HEK293 (cell line): ENCODE measurements at regions not wholly inside any gene's neighbourhood (a gene's known extent, or its start where the extent isn't known, plus 50 kb on each side); places are given as distances from the start of the nearest gene placed in this dataset.

Experiments
- CTCF ChIA-PET: fragments of 350-600 bp; formaldehyde crosslinking; extraction: SDS; loops from one replicate; lab custom pipeline; 2021; ENCODE audit warnings: antibody characterized with exemption; lab: Yijun Ruan, JAX
- POLR2A ChIA-PET: fragments of 300-600 bp; formaldehyde crosslinking; extraction: SDS; loops from one replicate; lab custom pipeline; 2020; ENCODE audit warnings: antibody characterized with exemption, inconsistent platforms; lab: Yijun Ruan, JAX
- H3K27ac ChIP-seq: fragments of 200-500 bp; sonication (Bioruptor generic); 2 replicates; pipeline ENCODE4 v1.5.1; 2014; ENCODE audit warnings: low read depth, low read length, control low read depth, inconsistent platforms; ENCODE audit errors: extremely low read depth
- H3K36me3 ChIP-seq, 2 experiments: fragments of 200-500 bp in 1 of 2; sonication (Bioruptor generic) in 1 of 2; 1 replicate in 1 of 2; 2 replicates in 1 of 2; pipeline ENCODE4 v1.5.1; 2014 to 2017; ENCODE audit warnings: inconsistent platforms in 2 of 2, low read length in 2 of 2; ENCODE audit not compliant: control insufficient read depth in 2 of 2, insufficient read depth in 1 of 2
- H3K4me1 ChIP-seq: fragments of 200-500 bp; sonication (Bioruptor generic); 2 replicates; pipeline ENCODE4 v1.5.1; 2014; ENCODE audit warnings: mild to moderate bottlenecking, low read length, inconsistent platforms; ENCODE audit not compliant: control insufficient read depth, insufficient read depth
- H3K4me3 ChIP-seq: 2 replicates; pipeline ENCODE4 v1.5.1; 2011; ENCODE audit warnings: low read depth, mild to moderate bottlenecking, control low read depth, low read length, moderate library complexity
- H3K9me3 ChIP-seq: fragments of 200-500 bp; sonication (Bioruptor generic); 2 replicates; pipeline ENCODE4 v1.5.1; 2014; ENCODE audit warnings: low read depth, low read length, inconsistent platforms; ENCODE audit not compliant: control insufficient read depth, insufficient read depth
- BCL11A ChIP-seq: fragments of 450-650 bp; formaldehyde crosslinking; IDR thresholded peaks from 2 replicates; pipeline ENCODE4 v1.5.1; 2016; ENCODE audit warnings: low read depth, missing biosample characterization, missing genetic modification characterization
- GLIS1 ChIP-seq: fragments of 450-650 bp; formaldehyde crosslinking; IDR thresholded peaks from 2 replicates; pipeline ENCODE4 v1.5.1; 2016; ENCODE audit warnings: missing biosample characterization, missing genetic modification characterization
- HOXD13 ChIP-seq: sonication (generic); formaldehyde crosslinking; IDR thresholded peaks from 2 replicates; pipeline ENCODE4 v1.8.0; 2022; ENCODE audit warnings: missing genetic modification reagents, borderline replicate concordance
- RBAK ChIP-seq: fragments of 450-650 bp; formaldehyde crosslinking; IDR thresholded peaks from 2 replicates; pipeline ENCODE4 v1.5.1; 2016; ENCODE audit warnings: missing biosample characterization, missing genetic modification characterization
- REPIN1 ChIP-seq: fragments of 450-650 bp; formaldehyde crosslinking; IDR thresholded peaks from 2 replicates; pipeline ENCODE4 v1.5.1; 2017; ENCODE audit warnings: missing biosample characterization, missing genetic modification characterization, low read depth
- TCF7L2 ChIP-seq: IDR thresholded peaks from 2 replicates; pipeline ENCODE4 v1.6.1; 2011; ENCODE audit warnings: low read depth, mild to moderate bottlenecking, inconsistent platforms, low read length, moderate library complexity, borderline replicate concordance
- YY2 ChIP-seq: fragments of 450-650 bp; formaldehyde crosslinking; IDR thresholded peaks from 2 replicates; pipeline ENCODE4 v1.5.1; 2016; ENCODE audit warnings: missing biosample characterization, missing genetic modification characterization
- ZNF169 ChIP-seq: fragments of 450-650 bp; formaldehyde crosslinking; IDR thresholded peaks from 2 replicates; pipeline ENCODE4 v1.5.1; 2016; ENCODE audit warnings: missing biosample characterization, missing genetic modification characterization
- ZNF174 ChIP-seq: fragments of 450-650 bp; formaldehyde crosslinking; IDR thresholded peaks from 2 replicates; pipeline ENCODE4 v1.5.0; 2017; ENCODE audit warnings: missing biosample characterization, mild to moderate bottlenecking, missing genetic modification characterization
- ZNF274 ChIP-seq, 2 experiments: fragments of 200-500 bp in 1 of 2; fragments of 450-650 bp in 1 of 2; sonication (Bioruptor generic) in 1 of 2; formaldehyde crosslinking in 1 of 2; IDR thresholded peaks; 2 replicates each; pipeline versions ENCODE4 v1.5.1 to v1.6.1; 2014 to 2016; ENCODE audit warnings: borderline replicate concordance in 1 of 2, inconsistent platforms in 1 of 2, low read length in 1 of 2, missing biosample characterization in 1 of 2, missing genetic modification characterization in 1 of 2
- ZNF311 ChIP-seq: fragments of 450-650 bp; formaldehyde crosslinking; IDR thresholded peaks from 2 replicates; pipeline ENCODE4 v1.5.1; 2017; ENCODE audit warnings: missing biosample characterization, missing genetic modification characterization, borderline replicate concordance
- ZNF341 ChIP-seq: fragments of 450-650 bp; formaldehyde crosslinking; IDR thresholded peaks from 2 replicates; pipeline ENCODE4; 2016; ENCODE audit warnings: low read depth, missing biosample characterization, missing genetic modification characterization
- ZNF394 ChIP-seq: fragments of 450-650 bp; formaldehyde crosslinking; IDR thresholded peaks from 2 replicates; pipeline ENCODE4 v1.5.1; 2016; ENCODE audit warnings: missing biosample characterization, missing genetic modification characterization, mild to moderate bottlenecking, moderate library complexity, borderline replicate concordance
- ZNF555 ChIP-seq: fragments of 450-650 bp; formaldehyde crosslinking; conservative IDR thresholded peaks from 2 replicates; pipeline ENCODE4 v1.5.1; 2017; ENCODE audit warnings: missing biosample characterization, mild to moderate bottlenecking, missing genetic modification characterization, inconsistent platforms
- ZNF600 ChIP-seq: fragments of 450-650 bp; formaldehyde crosslinking; IDR thresholded peaks from 2 replicates; pipeline ENCODE4 v1.5.1; 2016; ENCODE audit warnings: missing biosample characterization, missing genetic modification characterization
- ZNF677 ChIP-seq: fragments of 450-650 bp; IDR thresholded peaks from 2 replicates; pipeline ENCODE4 v1.5.0; 2018; ENCODE audit warnings: missing biosample characterization, mild to moderate bottlenecking, missing genetic modification characterization, moderate library complexity
- TF ChIP-seq, protein P1 (sequence below): fragments of 450-650 bp; formaldehyde crosslinking; IDR thresholded peaks from 2 replicates; pipeline ENCODE4 v1.5.1; 2016; ENCODE audit warnings: missing biosample characterization, missing genetic modification characterization, low read depth
- TF ChIP-seq, protein P2 (sequence below): fragments of 450-650 bp; formaldehyde crosslinking; IDR thresholded peaks from 2 replicates; pipeline ENCODE4 v1.5.1; 2016; ENCODE audit warnings: missing biosample characterization, missing genetic modification characterization
- TF ChIP-seq, protein P3 (sequence below): fragments of 450-650 bp; formaldehyde crosslinking; IDR thresholded peaks from 2 replicates; pipeline ENCODE4 v1.5.1; 2016; ENCODE audit warnings: missing biosample characterization, missing genetic modification characterization
- TF ChIP-seq, protein P4 (sequence below): fragments of 450-650 bp; formaldehyde crosslinking; IDR thresholded peaks from 2 replicates; pipeline ENCODE4 v1.5.1; 2016; ENCODE audit warnings: missing biosample characterization, missing genetic modification characterization

DNA sequence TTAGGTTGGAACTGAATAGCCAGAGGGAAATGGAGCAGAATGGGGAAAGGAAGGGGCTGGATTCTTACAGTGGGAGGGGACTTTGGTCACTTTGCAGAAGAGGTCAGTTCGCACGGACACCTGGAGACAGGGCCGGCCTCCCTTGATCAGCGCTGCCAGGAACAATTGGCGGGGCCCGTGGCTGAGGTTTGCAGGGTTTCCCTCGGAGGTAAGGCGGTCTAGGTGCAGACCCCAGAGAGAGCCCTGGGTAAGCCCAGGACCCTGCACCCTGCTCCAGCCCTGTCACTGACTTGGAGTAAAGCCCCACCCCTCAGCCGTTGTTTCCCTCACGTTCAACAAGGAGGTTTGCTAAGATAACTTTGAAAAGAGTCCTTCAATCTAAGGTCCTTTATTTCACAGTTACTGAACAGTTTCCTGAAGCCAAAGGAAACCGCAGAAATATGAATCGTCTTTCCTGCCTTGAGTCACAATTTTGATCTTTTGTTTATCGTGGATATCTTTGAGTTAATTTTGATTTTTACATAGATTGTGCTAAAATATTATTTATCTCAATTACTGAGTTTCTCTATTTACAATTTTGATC lies 231.4 kb upstream of the RTL1 start (continued):
- TF ChIP-seq REPIN1 = no peak
- TF ChIP-seq, protein P1, sequence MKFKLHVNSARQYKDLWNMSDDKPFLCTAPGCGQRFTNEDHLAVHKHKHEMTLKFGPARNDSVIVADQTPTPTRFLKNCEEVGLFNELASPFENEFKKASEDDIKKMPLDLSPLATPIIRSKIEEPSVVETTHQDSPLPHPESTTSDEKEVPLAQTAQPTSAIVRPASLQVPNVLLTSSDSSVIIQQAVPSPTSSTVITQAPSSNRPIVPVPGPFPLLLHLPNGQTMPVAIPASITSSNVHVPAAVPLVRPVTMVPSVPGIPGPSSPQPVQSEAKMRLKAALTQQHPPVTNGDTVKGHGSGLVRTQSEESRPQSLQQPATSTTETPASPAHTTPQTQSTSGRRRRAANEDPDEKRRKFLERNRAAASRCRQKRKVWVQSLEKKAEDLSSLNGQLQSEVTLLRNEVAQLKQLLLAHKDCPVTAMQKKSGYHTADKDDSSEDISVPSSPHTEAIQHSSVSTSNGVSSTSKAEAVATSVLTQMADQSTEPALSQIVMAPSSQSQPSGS (tag by site-specific recombination) = no peak

DNA sequence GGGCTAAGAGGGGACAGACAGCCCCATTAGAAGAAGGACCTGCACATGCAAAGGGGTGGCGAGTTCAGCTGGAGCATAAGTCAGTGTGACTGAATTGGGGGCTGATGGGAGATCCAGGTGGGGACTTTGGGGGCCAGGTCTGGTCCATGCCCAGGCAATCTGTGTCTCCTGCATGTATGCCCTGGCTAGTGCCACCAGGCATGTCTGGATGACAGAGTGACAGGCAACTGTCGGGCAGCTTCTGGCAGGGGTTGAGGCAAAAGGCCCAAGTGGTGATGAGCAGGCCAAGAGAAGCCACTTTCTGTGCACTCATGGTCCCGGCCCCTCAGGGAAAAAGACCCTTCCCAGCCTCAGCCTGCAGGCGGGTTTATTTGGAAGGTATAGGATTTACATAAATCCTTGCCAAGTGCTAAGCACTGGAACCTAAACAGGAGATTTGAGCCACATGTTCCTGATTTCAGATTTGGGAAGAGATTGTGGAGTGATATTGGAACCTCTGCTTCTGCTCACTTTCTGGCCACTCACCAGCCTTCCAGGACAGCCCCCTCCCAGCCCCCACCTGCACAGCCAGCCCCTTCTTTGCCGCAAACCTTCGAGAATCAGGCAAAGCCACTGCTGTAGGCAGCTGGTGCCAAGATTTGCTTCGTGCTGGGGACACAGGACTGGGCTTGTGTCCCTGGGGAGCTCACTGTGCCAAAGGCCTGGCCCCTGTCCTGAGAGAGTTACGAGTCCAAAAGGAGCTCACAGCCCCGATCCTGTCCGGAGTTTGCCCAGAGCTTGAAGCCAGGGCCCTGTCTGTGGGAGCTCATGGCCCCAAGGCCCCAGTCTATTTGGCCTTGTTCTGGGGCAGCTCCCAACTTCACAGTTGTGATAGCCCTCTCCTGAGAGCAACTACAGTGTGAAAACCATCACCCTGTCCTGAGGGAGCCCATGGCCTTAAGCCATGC lies 232.5 kb upstream of the RTL1 start:
- POLR2A ChIA-PET = no interaction called here
- no peak overlapping the region for H3K4me3 ChIP-seq
- TF ChIP-seq, protein P2, sequence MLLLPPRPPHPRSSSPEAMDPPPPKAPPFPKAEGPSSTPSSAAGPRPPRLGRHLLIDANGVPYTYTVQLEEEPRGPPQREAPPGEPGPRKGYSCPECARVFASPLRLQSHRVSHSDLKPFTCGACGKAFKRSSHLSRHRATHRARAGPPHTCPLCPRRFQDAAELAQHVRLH (tag by site-specific recombination) = no peak
- TF ChIP-seq, protein P3, sequence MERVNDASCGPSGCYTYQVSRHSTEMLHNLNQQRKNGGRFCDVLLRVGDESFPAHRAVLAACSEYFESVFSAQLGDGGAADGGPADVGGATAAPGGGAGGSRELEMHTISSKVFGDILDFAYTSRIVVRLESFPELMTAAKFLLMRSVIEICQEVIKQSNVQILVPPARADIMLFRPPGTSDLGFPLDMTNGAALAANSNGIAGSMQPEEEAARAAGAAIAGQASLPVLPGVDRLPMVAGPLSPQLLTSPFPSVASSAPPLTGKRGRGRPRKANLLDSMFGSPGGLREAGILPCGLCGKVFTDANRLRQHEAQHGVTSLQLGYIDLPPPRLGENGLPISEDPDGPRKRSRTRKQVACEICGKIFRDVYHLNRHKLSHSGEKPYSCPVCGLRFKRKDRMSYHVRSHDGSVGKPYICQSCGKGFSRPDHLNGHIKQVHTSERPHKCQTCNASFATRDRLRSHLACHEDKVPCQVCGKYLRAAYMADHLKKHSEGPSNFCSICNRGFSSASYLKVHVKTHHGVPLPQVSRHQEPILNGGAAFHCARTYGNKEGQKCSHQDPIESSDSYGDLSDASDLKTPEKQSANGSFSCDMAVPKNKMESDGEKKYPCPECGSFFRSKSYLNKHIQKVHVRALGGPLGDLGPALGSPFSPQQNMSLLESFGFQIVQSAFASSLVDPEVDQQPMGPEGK (tag by site-specific recombination) = no peak
- TF ChIP-seq ZNF600 = no peak
- TF ChIP-seq RBAK = no peak
- no peak for TF ChIP-seq ZNF169 (tag by site-specific recombination)
- TF ChIP-seq ZNF677 (tag by site-specific recombination) = no peak
- TF ChIP-seq, protein P4, sequence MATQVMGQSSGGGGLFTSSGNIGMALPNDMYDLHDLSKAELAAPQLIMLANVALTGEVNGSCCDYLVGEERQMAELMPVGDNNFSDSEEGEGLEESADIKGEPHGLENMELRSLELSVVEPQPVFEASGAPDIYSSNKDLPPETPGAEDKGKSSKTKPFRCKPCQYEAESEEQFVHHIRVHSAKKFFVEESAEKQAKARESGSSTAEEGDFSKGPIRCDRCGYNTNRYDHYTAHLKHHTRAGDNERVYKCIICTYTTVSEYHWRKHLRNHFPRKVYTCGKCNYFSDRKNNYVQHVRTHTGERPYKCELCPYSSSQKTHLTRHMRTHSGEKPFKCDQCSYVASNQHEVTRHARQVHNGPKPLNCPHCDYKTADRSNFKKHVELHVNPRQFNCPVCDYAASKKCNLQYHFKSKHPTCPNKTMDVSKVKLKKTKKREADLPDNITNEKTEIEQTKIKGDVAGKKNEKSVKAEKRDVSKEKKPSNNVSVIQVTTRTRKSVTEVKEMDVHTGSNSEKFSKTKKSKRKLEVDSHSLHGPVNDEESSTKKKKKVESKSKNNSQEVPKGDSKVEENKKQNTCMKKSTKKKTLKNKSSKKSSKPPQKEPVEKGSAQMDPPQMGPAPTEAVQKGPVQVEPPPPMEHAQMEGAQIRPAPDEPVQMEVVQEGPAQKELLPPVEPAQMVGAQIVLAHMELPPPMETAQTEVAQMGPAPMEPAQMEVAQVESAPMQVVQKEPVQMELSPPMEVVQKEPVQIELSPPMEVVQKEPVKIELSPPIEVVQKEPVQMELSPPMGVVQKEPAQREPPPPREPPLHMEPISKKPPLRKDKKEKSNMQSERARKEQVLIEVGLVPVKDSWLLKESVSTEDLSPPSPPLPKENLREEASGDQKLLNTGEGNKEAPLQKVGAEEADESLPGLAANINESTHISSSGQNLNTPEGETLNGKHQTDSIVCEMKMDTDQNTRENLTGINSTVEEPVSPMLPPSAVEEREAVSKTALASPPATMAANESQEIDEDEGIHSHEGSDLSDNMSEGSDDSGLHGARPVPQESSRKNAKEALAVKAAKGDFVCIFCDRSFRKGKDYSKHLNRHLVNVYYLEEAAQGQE (tag by site-specific recombination) = no peak
- no peak for TF ChIP-seq ZNF555
- TF ChIP-seq ZNF174 = no peak
- TF ChIP-seq YY2 (tag by site-specific recombination) = no peak
- TF ChIP-seq ZNF394 (tag by site-specific recombination) = no peak
- TF ChIP-seq ZNF341 (tag by site-specific recombination) = no peak
- no peak for TF ChIP-seq HOXD13 (CRISPR knock-in tag)
- TF ChIP-seq TCF7L2 = no peak
- no peak for TF ChIP-seq BCL11A (tag by site-specific recombination)
- TF ChIP-seq ZNF274 (IDR thresholded peaks at IDR 0.05; ENCODE audit: low read length) = no peak
- no peak for TF ChIP-seq ZNF274 (tag by site-specific recombination; IDR thresholded peaks at IDR 0.05; ENCODE audit: borderline replicate concordance)
- no peak for TF ChIP-seq GLIS1 (tag by site-specific recombination)
- TF ChIP-seq ZNF311 = no peak
- CTCF ChIA-PET = no interaction called here
- no peaks in the 10 kb centered on the region for H3K4me1 ChIP-seq
- no peak overlapping the region for H3K27ac ChIP-seq
- no peaks in the 10 kb centered on the region for H3K9me3 ChIP-seq
- H3K36me3 ChIP-seq = no peaks in the 10 kb centered on the region
